ENCODE measurements at regions not wholly inside any gene's neighbourhood (a gene's known extent, or its start where the extent isn't known, plus 50 kb on each side); places are given as distances from the start of the nearest gene placed in this dataset.
A peak's percentile ranks its signal among the peaks of the same experiment; 100 is the strongest.

DNA sequence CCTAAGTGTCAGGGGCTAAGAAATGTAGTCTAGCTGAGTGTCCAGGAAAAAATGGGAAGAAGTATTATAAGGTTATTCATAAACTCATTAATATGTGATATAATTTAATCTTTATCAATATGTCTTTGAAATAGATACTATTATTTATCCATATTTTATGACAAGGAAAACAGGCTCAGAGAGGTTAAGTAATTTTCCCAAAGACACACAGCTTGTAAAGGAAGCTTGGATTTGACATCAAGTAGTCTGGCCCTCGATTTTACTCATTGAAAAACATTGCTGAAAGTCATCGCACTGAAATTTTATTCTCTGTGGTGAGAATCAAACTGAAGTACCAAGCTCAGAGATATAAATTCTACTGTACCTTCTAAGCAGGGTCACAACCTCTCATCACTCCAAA, 276.9 kb downstream of the MSX2 start:
- no peak for DNase-seq
- 100% methylated on average over 1 of the region's 2 CpGs for WGBS (ENCODE audit: insufficient coverage)
- Histone ChIP-seq H3K9me3 (replicated peaks; ENCODE audit: control insufficient read depth, low read depth, low read length) (peaks cover 4% of the 10 kb centered on the region), H3K4me3 (ENCODE audit: low read length) (no peak overlapping the region), H3K27ac (ENCODE audit: low read length) (no peak overlapping the region), H3K27me3 (ENCODE audit: control insufficient read depth, insufficient read depth, low read length) (peaks cover 2% of the 10 kb centered on the region), H3K4me1 (ENCODE audit: control insufficient read depth, insufficient read depth, low read length) (no peaks in the 10 kb centered on the region), H3K36me3 (ENCODE audit: control insufficient read depth, insufficient read depth, low read length) (no peaks in the 10 kb centered on the region)

DNA sequence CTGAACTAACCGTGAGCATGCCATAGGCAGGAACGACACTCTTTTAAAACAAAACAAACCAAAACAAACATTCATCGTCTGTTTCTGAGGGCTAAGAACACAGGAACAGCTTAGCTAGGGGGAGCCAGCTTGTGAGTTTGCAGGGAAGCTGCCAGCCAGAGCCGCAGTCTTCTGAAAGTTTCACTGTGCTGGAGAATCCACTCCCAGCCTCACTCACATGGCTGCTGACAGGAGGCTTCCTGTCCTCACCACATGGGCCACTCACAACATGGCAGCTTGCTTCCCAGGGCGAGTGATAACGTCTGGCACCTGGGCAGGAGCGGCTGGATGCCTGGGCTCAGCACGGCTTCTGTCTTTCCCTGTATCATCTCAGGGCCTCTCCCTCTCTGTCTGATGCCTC, 275.2 kb downstream of the MSX2 start:
- 41% methylated on average over 7 of the region's 8 CpGs for WGBS (ENCODE audit: insufficient coverage)
- no peak overlapping the region for H3K27ac ChIP-seq (ENCODE audit: low read length)
- peaks cover 2% of the 10 kb centered on the region for H3K27me3 ChIP-seq (ENCODE audit: control insufficient read depth, insufficient read depth, low read length)
- no peak overlapping the region for H3K4me3 ChIP-seq (ENCODE audit: low read length)
- no peaks in the 10 kb centered on the region for H3K36me3 ChIP-seq (ENCODE audit: control insufficient read depth, insufficient read depth, low read length)
- no peak for DNase-seq
- H3K9me3 ChIP-seq (replicated peaks; ENCODE audit: control insufficient read depth, low read depth, low read length): peaks cover 4% of the 10 kb centered on the region
- H3K4me1 ChIP-seq (ENCODE audit: control insufficient read depth, insufficient read depth, low read length): no peaks in the 10 kb centered on the region

GRCh38 chr5:174998131-174998730, 273.8 kb downstream of the MSX2 start:
- no peaks in the 10 kb centered on the region for H3K4me1 ChIP-seq (ENCODE audit: control insufficient read depth, insufficient read depth, low read length)
- no peaks in the 10 kb centered on the region for H3K36me3 ChIP-seq (ENCODE audit: control insufficient read depth, insufficient read depth, low read length)
- 67% methylated on average over 1 of the region's 5 CpGs for WGBS (ENCODE audit: insufficient coverage)

DNA sequence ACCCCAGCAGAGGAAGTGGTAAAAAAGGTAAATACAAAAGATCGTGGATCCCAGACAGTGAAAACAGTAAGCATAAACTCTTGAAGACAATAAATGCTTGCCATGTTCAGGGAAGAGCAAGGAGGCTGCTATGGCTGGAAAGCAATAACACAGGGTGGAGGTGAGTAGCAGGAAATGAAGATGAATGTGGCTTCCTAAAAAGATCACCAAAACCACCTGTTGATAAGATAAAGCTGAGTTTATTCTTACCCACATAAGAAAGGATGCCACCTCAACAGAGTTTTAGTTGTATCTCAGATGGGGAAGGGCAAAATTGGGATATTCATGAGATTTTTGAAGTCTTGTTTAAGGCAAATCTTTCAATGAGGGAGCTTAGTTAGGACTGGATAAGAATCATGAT, 273.3 kb downstream of the MSX2 start:
- DNase-seq: no peak
- H3K4me3 ChIP-seq (ENCODE audit: low read length): no peak overlapping the region
- H3K4me1 ChIP-seq (ENCODE audit: control insufficient read depth, insufficient read depth, low read length): peaks cover 3% of the 10 kb centered on the region
- no peak overlapping the region for H3K27ac ChIP-seq (ENCODE audit: low read length)
- H3K27me3 ChIP-seq (ENCODE audit: control insufficient read depth, insufficient read depth, low read length): peaks cover 2% of the 10 kb centered on the region
- WGBS (ENCODE audit: insufficient coverage): 45% methylated on average over 1 of the region's 1 CpG
- H3K9me3 ChIP-seq (replicated peaks; ENCODE audit: control insufficient read depth, low read depth, low read length): peaks cover 4% of the 10 kb centered on the region
- H3K36me3 ChIP-seq (ENCODE audit: control insufficient read depth, insufficient read depth, low read length): no peaks in the 10 kb centered on the region

More at GRCh38 chr5:174998131-174998730, 273.8 kb downstream of the MSX2 start:
- Histone ChIP-seq H3K9me3 (replicated peaks; ENCODE audit: control insufficient read depth, low read depth, low read length) (peaks cover 4% of the 10 kb centered on the region), H3K27me3 (ENCODE audit: control insufficient read depth, insufficient read depth, low read length) (peaks cover 2% of the 10 kb centered on the region), H3K4me3 (ENCODE audit: low read length) (no peak overlapping the region), H3K27ac (ENCODE audit: low read length) (no peak overlapping the region)
- DNase-seq: no peak

DNA sequence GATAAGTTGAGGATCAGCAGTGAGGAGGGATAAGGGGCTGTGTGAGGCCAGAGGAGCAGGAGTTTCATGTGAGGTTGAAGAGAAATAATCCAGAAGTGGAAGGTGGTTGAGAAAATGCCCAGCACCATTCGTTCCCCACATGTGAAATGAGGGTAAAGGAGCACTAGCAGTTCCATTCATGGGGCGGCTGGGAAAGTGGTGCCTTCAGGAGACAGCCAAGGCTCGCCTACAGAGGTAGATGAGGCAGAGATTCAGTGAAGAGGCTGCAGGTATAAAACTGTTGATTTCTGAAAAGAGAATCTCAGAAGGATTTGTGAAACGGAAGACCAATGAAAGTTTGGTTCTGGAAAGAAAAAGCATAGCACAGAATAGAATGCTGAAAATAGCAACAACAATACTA, 272.6 kb downstream of the MSX2 start:
- 71% methylated on average over 3 of the region's 4 CpGs for WGBS (ENCODE audit: insufficient coverage)
- no peak overlapping the region for H3K4me3 ChIP-seq (ENCODE audit: low read length)
- no peak overlapping the region for H3K27ac ChIP-seq (ENCODE audit: low read length)
- H3K36me3 ChIP-seq (ENCODE audit: control insufficient read depth, insufficient read depth, low read length): no peaks in the 10 kb centered on the region
- H3K4me1 ChIP-seq (ENCODE audit: control insufficient read depth, insufficient read depth, low read length): peaks cover 5% of the 10 kb centered on the region
- no peaks in the 10 kb centered on the region for H3K27me3 ChIP-seq (ENCODE audit: control insufficient read depth, insufficient read depth, low read length)
- peaks cover 4% of the 10 kb centered on the region for H3K9me3 ChIP-seq (replicated peaks; ENCODE audit: control insufficient read depth, low read depth, low read length)
- no peak for DNase-seq

GRCh38 chr5:174995827-174996226, 271.4 kb downstream of the MSX2 start:
- H3K9me3 ChIP-seq (replicated peaks; ENCODE audit: control insufficient read depth, low read depth, low read length): peaks cover 4% of the 10 kb centered on the region
- 80% methylated on average over 2 of the region's 3 CpGs for WGBS (ENCODE audit: insufficient coverage)
- H3K4me1 ChIP-seq (ENCODE audit: control insufficient read depth, insufficient read depth, low read length): peaks cover 9% of the 10 kb centered on the region
- no peaks in the 10 kb centered on the region for H3K36me3 ChIP-seq (ENCODE audit: control insufficient read depth, insufficient read depth, low read length)
- no peaks in the 10 kb centered on the region for H3K27me3 ChIP-seq (ENCODE audit: control insufficient read depth, insufficient read depth, low read length)
- no peak overlapping the region for H3K4me3 ChIP-seq (ENCODE audit: low read length)
- no peak for DNase-seq
- no peak overlapping the region for H3K27ac ChIP-seq (ENCODE audit: low read length)

GRCh38 chr5:174991847-174992246, 267.5 kb downstream of the MSX2 start:
- Histone ChIP-seq H3K9me3 (replicated peaks; ENCODE audit: control insufficient read depth, low read depth, low read length) (no peaks in the 10 kb centered on the region), H3K36me3 (ENCODE audit: control insufficient read depth, insufficient read depth, low read length) (no peaks in the 10 kb centered on the region), H3K4me1 (ENCODE audit: control insufficient read depth, insufficient read depth, low read length) (peaks cover 9% of the 10 kb centered on the region), H3K27me3 (ENCODE audit: control insufficient read depth, insufficient read depth, low read length) (no peaks in the 10 kb centered on the region), H3K4me3 (ENCODE audit: low read length) (no peak overlapping the region), H3K27ac (ENCODE audit: low read length) (peak overlapping the region; percentile 11)
- DNase-seq: peak; percentile 72
- 83% methylated on average over 1 of the region's 4 CpGs for WGBS (ENCODE audit: insufficient coverage)

DNA sequence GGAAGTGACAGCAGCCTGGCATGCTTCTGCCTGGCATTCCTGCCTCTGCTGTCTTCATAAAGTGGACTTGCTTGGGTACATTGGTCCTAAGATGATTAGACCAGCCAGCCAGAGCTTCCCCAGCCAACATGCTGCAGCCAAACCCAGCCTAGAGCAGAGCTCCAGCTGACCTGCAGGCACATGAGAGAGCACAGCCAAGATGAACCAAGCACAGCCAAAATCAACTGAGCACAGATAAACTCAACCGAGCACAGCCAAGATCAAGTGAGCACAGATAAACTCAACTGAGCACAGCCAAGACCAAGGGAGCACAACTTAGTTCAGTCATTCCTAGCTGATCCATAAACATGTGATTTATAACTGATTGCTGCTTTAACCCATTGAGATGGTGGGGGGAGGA, 266.5 kb downstream of the MSX2 start:
- H3K4me1 ChIP-seq (ENCODE audit: control insufficient read depth, insufficient read depth, low read length): peaks cover 9% of the 10 kb centered on the region
- no peaks in the 10 kb centered on the region for H3K9me3 ChIP-seq (replicated peaks; ENCODE audit: control insufficient read depth, low read depth, low read length)
- H3K27me3 ChIP-seq (ENCODE audit: control insufficient read depth, insufficient read depth, low read length): no peaks in the 10 kb centered on the region
- no peak overlapping the region for H3K4me3 ChIP-seq (ENCODE audit: low read length)
- no CpG with 5 or more reads among the region's 1 CpG for WGBS (ENCODE audit: insufficient coverage)
- peak; percentile 57 for DNase-seq
- H3K27ac ChIP-seq (ENCODE audit: low read length): peak overlapping the region; percentile 11
- H3K36me3 ChIP-seq (ENCODE audit: control insufficient read depth, insufficient read depth, low read length): no peaks in the 10 kb centered on the region

GRCh38 chr5:174987443-174988012, 263.1 kb downstream of the MSX2 start:
- Histone ChIP-seq H3K36me3 (ENCODE audit: control insufficient read depth, insufficient read depth, low read length) (no peaks in the 10 kb centered on the region), H3K4me1 (ENCODE audit: control insufficient read depth, insufficient read depth, low read length) (peaks cover 4% of the 10 kb centered on the region), H3K9me3 (replicated peaks; ENCODE audit: control insufficient read depth, low read depth, low read length) (no peaks in the 10 kb centered on the region), H3K27ac (ENCODE audit: low read length) (no peak overlapping the region), H3K4me3 (ENCODE audit: low read length) (no peak overlapping the region), H3K27me3 (ENCODE audit: control insufficient read depth, insufficient read depth, low read length) (no peaks in the 10 kb centered on the region)
- peak; percentile 13 for DNase-seq
- 33% methylated on average over 3 of the region's 8 CpGs for WGBS (ENCODE audit: insufficient coverage)

DNA sequence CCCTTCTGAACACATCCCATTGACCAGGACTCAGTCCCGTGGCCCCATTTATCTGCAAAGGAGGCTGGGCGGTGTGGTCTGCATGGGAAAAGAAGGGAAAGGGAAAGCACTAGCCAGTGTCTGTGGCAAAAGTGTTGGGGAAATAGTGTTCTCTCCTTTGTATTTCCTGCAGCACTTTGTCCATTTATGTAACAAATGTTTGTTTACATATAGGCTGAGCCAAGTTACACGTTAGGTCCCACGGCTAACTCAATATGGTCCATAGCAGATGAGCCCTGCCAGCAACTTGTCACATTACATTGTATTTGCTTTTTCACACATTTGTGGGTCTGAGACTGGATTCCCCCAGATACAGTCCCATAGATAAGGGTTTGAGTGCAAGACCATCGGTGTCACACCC, 260.5 kb downstream of the MSX2 start:
- H3K4me3 ChIP-seq (ENCODE audit: low read length): no peak overlapping the region
- H3K36me3 ChIP-seq (ENCODE audit: control insufficient read depth, insufficient read depth, low read length): no peaks in the 10 kb centered on the region
- H3K27me3 ChIP-seq (ENCODE audit: control insufficient read depth, insufficient read depth, low read length): no peaks in the 10 kb centered on the region
- no peaks in the 10 kb centered on the region for H3K9me3 ChIP-seq (replicated peaks; ENCODE audit: control insufficient read depth, low read depth, low read length)
- no peaks in the 10 kb centered on the region for H3K4me1 ChIP-seq (ENCODE audit: control insufficient read depth, insufficient read depth, low read length)
- no peak for DNase-seq
- no CpG with 5 or more reads among the region's 5 CpGs for WGBS (ENCODE audit: insufficient coverage)
- H3K27ac ChIP-seq (ENCODE audit: low read length): no peak overlapping the region

GRCh38 chr5:174982485-174982884, 258.1 kb downstream of the MSX2 start:
- Histone ChIP-seq H3K9me3 (replicated peaks; ENCODE audit: control insufficient read depth, low read depth, low read length) (no peaks in the 10 kb centered on the region), H3K4me3 (ENCODE audit: low read length) (no peak overlapping the region), H3K4me1 (ENCODE audit: control insufficient read depth, insufficient read depth, low read length) (no peaks in the 10 kb centered on the region), H3K27ac (ENCODE audit: low read length) (no peak overlapping the region), H3K27me3 (ENCODE audit: control insufficient read depth, insufficient read depth, low read length) (no peaks in the 10 kb centered on the region), H3K36me3 (ENCODE audit: control insufficient read depth, insufficient read depth, low read length) (no peaks in the 10 kb centered on the region)
- DNase-seq: no peak
- WGBS (ENCODE audit: insufficient coverage): 7% methylated on average over 2 of the region's 2 CpGs

Data from muscle of leg (tissue), 3 donors.